Chondrocyte (in vitro differentiated cells): ENCODE measurements at regions not wholly inside any gene's neighbourhood (a gene's known extent, or its start where the extent isn't known, plus 50 kb on each side); places are given as distances from the start of the nearest gene placed in this dataset.

ENCODE experiments used
- DNase-seq: peaks from one replicate; pipeline ENCODE4 v3.0.0; 2021; ENCODE audit warnings: mixed read lengths, low spot score
- H3K27ac Mint-ChIP-seq: one replicate; pipeline ENCODE4 v1.8.0; 2021; ENCODE audit warnings: mild to moderate bottlenecking, moderate library complexity, mixed read lengths; ENCODE audit not compliant: unreplicated experiment
- H3K27me3 Mint-ChIP-seq: 2 replicates; pipeline ENCODE4 v1.8.0; 2021; ENCODE audit warnings: low read depth, mixed read lengths
- H3K36me3 Mint-ChIP-seq: 2 replicates; pipeline ENCODE4 v1.8.0; 2021; ENCODE audit warnings: low read depth, mixed read lengths
- H3K4me1 Mint-ChIP-seq: 2 replicates; pipeline ENCODE4 v1.8.0; 2021; ENCODE audit warnings: low read depth, mild to moderate bottlenecking, mixed read lengths
- H3K4me3 Mint-ChIP-seq: one replicate; pipeline ENCODE4 v1.8.0; 2021; ENCODE audit warnings: mild to moderate bottlenecking, moderate library complexity, mixed read lengths; ENCODE audit not compliant: unreplicated experiment
- H3K9me3 Mint-ChIP-seq: 2 replicates; pipeline ENCODE4 v1.8.0; 2021; ENCODE audit warnings: low read depth, mixed read lengths
- TF ChIP-seq, protein P1 (sequence below): fragments of 200-600 bp; sonication (generic); IDR thresholded peaks from 2 replicates; pipeline ENCODE4 v1.5.0; 2021; ENCODE audit warnings: antibody characterized with exemption, mild to moderate bottlenecking, moderate library complexity

GRCh38 chr10:107931808-107932207 lies 767.3 kb upstream of the SORCS1 start:
- H3K4me3 Mint-ChIP-seq, result no peak overlapping the region
- H3K4me1 Mint-ChIP-seq, result no peaks in the 10 kb centered on the region
- H3K27me3 Mint-ChIP-seq, result no peaks in the 10 kb centered on the region
- TF ChIP-seq, protein P1, sequence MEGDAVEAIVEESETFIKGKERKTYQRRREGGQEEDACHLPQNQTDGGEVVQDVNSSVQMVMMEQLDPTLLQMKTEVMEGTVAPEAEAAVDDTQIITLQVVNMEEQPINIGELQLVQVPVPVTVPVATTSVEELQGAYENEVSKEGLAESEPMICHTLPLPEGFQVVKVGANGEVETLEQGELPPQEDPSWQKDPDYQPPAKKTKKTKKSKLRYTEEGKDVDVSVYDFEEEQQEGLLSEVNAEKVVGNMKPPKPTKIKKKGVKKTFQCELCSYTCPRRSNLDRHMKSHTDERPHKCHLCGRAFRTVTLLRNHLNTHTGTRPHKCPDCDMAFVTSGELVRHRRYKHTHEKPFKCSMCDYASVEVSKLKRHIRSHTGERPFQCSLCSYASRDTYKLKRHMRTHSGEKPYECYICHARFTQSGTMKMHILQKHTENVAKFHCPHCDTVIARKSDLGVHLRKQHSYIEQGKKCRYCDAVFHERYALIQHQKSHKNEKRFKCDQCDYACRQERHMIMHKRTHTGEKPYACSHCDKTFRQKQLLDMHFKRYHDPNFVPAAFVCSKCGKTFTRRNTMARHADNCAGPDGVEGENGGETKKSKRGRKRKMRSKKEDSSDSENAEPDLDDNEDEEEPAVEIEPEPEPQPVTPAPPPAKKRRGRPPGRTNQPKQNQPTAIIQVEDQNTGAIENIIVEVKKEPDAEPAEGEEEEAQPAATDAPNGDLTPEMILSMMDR, result no peak
- H3K27ac Mint-ChIP-seq, result no peak overlapping the region
- no peaks in the 10 kb centered on the region for H3K36me3 Mint-ChIP-seq
- DNase-seq, result no peak
- peaks cover 6% of the 10 kb centered on the region for H3K9me3 Mint-ChIP-seq

DNA sequence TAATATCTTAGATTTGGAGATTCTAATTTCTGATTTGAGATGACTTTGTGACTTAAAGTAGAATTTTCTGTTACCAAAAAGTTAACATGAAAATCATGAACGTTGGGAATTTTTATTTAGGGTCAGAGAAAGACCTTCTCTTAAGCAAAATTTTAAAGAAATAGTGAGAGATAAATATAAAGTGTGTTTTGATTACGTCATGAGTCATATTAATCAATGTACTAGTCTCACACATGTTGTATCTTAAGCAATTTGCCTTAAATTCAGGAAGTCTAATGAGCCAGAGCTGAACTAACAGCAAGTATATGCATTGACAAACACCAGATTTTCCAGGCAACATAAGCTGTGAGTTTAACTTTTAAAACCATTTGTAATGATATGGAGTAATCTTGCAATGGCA lies 765.5 kb upstream of the SORCS1 start:
- H3K36me3 Mint-ChIP-seq, result no peaks in the 10 kb centered on the region
- TF ChIP-seq, protein P1, result no peak
- H3K9me3 Mint-ChIP-seq, result peaks cover 6% of the 10 kb centered on the region

DNA sequence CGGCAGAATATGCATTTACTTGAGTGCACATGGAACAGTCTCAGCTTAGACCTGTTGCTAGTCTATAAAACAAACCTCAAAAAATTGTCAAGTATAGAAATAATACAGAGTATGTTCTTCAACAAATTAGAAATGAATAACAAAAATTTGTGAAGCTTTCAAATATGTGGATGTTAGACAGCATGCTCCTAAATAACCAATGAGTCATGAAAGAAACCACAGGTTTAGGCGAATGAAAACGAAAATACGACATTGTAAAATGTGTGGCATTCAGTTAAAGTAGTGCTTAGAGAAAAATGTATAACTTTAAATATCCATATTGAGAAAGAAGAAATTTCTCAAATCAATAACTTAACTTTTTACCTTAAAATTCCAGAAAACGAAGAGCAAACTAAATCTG lies 760.0 kb upstream of the SORCS1 start:
- Mint-ChIP-seq H3K9me3 (peaks cover 6% of the 10 kb centered on the region), H3K27ac (no peak overlapping the region), H3K36me3 (no peaks in the 10 kb centered on the region), H3K4me3 (no peak overlapping the region), H3K27me3 (no peaks in the 10 kb centered on the region), H3K4me1 (no peaks in the 10 kb centered on the region)
- TF ChIP-seq, protein P1, result no peak
- no peak for DNase-seq

More for the DNA sequence above, 765.5 kb upstream of the SORCS1 start:
- H3K27me3 Mint-ChIP-seq, result no peaks in the 10 kb centered on the region
- DNase-seq, result no peak
- no peak overlapping the region for H3K27ac Mint-ChIP-seq
- H3K4me1 Mint-ChIP-seq, result no peaks in the 10 kb centered on the region
- H3K4me3 Mint-ChIP-seq, result no peak overlapping the region

DNA sequence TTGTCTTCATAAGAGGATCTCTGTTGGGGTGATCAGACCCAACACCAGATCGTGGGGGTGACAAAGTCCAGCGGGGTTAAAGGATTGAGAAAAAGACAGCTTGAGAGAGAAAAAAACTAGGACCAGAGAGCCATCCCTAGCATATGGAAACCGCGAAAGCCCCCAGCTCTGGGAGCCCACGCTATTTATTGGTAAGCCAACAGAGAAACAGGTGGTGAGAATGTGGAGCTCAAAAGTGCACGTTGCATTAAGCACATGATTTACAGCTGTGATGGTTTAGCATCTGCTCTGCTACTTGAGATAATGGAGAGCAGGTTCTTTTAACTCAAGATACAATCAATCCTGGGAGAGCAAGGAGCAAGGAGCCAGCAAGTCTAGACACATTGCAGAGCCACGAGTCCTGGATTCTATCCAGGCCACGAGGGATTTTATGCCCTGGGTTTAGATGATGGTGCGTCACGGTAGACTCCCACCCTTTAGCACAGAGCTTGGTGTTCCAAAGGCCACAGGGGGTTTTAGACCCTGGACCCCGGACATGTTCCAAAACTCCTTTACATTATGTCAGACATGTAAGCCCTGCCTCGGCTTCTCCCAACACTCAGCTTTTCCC lies 755.2 kb upstream of the SORCS1 start:
- DNase-seq, result no peak
- Mint-ChIP-seq H3K4me1 (peaks cover 4% of the 10 kb centered on the region), H3K4me3 (no peak overlapping the region), H3K27ac (no peak overlapping the region), H3K36me3 (no peaks in the 10 kb centered on the region), H3K27me3 (peaks cover 20% of the 10 kb centered on the region), H3K9me3 (peaks cover 11% of the 10 kb centered on the region)
- TF ChIP-seq, protein P1, result no peak

GRCh38 chr10:107918171-107918570 lies 753.7 kb upstream of the SORCS1 start:
- Mint-ChIP-seq H3K4me1 (peaks cover 6% of the 10 kb centered on the region), H3K27me3 (peaks cover 34% of the 10 kb centered on the region), H3K4me3 (no peak overlapping the region), H3K27ac (no peak overlapping the region), H3K9me3 (peaks cover 11% of the 10 kb centered on the region), H3K36me3 (no peaks in the 10 kb centered on the region)
- DNase-seq, result no peak
- TF ChIP-seq, protein P1, result no peak
